Endothelial cell of umbilical vein (primary cell): ENCODE measurements at regions not wholly inside any gene's neighbourhood (a gene's known extent, or its start where the extent isn't known, plus 50 kb on each side); places are given as distances from the start of the nearest gene placed in this dataset.

Experiments used
- BruUV-seq: library from RNA; stranded (reverse); fragments of 400-500 nt; replicated peaks from 2 replicates; lab custom pipeline; 2021; lab: Mats Ljungman, UMichigan
- CTCF ChIA-PET: fragments of 300-600, 350-600 bp; sonication (Branson Sonifier 250); formaldehyde crosslinking; loops from one replicate; lab custom pipeline; 2021; ENCODE audit warnings: antibody characterized with exemption, inconsistent platforms; lab: Charles Lee
- POLR2A ChIA-PET: fragments of 300-600, 350-600 bp; sonication (Branson Sonifier 250); formaldehyde crosslinking; loops from one replicate; lab custom pipeline; 2021; ENCODE audit warnings: antibody characterized with exemption, inconsistent platforms; lab: Charles Lee
- DNase-seq: peaks from one replicate; pipeline ENCODE4 v3.0.0-alpha.2; 2011; ENCODE audit warnings: low read depth, low spot score
- FAIRE-seq: peaks from 2 replicates; lab custom pipeline; 2011; peaks lifted over from hg19 to GRCh38; lab: Jason Lieb, UNC
- H2AFZ ChIP-seq: 2 replicates; pipeline ENCODE4 v1.6.0; 2012; ENCODE audit warnings: low read depth, low read length, control low read depth, inconsistent platforms
- H3K27ac ChIP-seq: 2 replicates; pipeline ENCODE4 v1.5.1; 2011; ENCODE audit warnings: low read depth, mild to moderate bottlenecking, control low read depth, low read length, moderate library complexity; ENCODE audit not compliant: insufficient read depth
- H3K27me3 ChIP-seq, 2 experiments: 2 replicates each; pipeline versions ENCODE4 v1.6.0 to v1.6.1; 2011; ENCODE audit warnings: low read length in 2 of 2, mixed read lengths in 1 of 2; ENCODE audit not compliant: control insufficient read depth in 2 of 2, insufficient read depth in 2 of 2
- H3K36me3 ChIP-seq, 2 experiments: 2 replicates in 1 of 2; 3 replicates in 1 of 2; pipeline ENCODE4 v1.5.1; 2011; ENCODE audit warnings: low read length in 2 of 2, mild to moderate bottlenecking in 1 of 2, moderate library complexity in 1 of 2; ENCODE audit not compliant: control insufficient read depth in 2 of 2, insufficient read depth in 2 of 2; ENCODE audit errors: extremely low read depth in 1 of 2
- H3K4me1 ChIP-seq: 3 replicates; pipeline ENCODE4 v1.5.1; 2011; ENCODE audit warnings: mild to moderate bottlenecking, low read length; ENCODE audit not compliant: control insufficient read depth, insufficient read depth; ENCODE audit errors: extremely low read depth
- H3K4me2 ChIP-seq: 2 replicates; pipeline ENCODE4 v1.6.1; 2011; ENCODE audit warnings: low read length, control low read depth, mixed read lengths; ENCODE audit not compliant: insufficient read depth
- H3K4me3 ChIP-seq, 3 experiments: fragments of 200-600 bp in 1 of 3; sonication (generic), shearing (Covaris generic) in 1 of 3; replicated peaks in 1 of 3; 2 replicates each; pipeline ENCODE4 v1.5.1; 2011 to 2016; ENCODE audit warnings: control low read depth in 3 of 3, low read length in 3 of 3, mild to moderate bottlenecking in 2 of 3, inconsistent platforms in 1 of 3, low read depth in 1 of 3, moderate library complexity in 1 of 3; ENCODE audit not compliant: insufficient read depth in 1 of 3
- H3K79me2 ChIP-seq: 2 replicates; pipeline ENCODE4 v1.6.0; 2012; ENCODE audit warnings: low read length, inconsistent platforms; ENCODE audit not compliant: control insufficient read depth, insufficient read depth
- H3K9ac ChIP-seq: replicated peaks from 2 replicates; pipeline ENCODE3; 2011; ENCODE audit warnings: low read length, control low read depth; ENCODE audit not compliant: insufficient read depth; ENCODE audit errors: extremely low read depth
- H3K9me1 ChIP-seq: replicated peaks from 3 replicates; pipeline ENCODE4 v1.6.0; 2011; ENCODE audit warnings: mild to moderate bottlenecking, low read length; ENCODE audit not compliant: control insufficient read depth, insufficient read depth; ENCODE audit errors: extremely low read depth
- H3K9me3 ChIP-seq: replicated peaks from 2 replicates; pipeline ENCODE4 v1.5.1; 2012; ENCODE audit warnings: low read length, inconsistent platforms; ENCODE audit not compliant: control insufficient read depth, insufficient read depth
- H4K20me1 ChIP-seq: replicated peaks from 2 replicates; pipeline ENCODE3; 2011; ENCODE audit warnings: mild to moderate bottlenecking, low read length; ENCODE audit not compliant: control insufficient read depth, insufficient read depth; ENCODE audit errors: extremely low read depth
- FOS ChIP-seq: IDR thresholded peaks from 2 replicates; pipeline ENCODE4 v1.6.1; 2011; ENCODE audit warnings: mild to moderate bottlenecking, low read length, moderate library complexity, borderline replicate concordance; ENCODE audit not compliant: insufficient read depth
- GATA2 ChIP-seq: IDR thresholded peaks from 2 replicates; pipeline ENCODE4 v1.7.0; 2011; ENCODE audit warnings: low read depth, mild to moderate bottlenecking, moderate library complexity, mixed read lengths, low read length; ENCODE audit not compliant: insufficient read length, insufficient read depth
- JUN ChIP-seq: IDR thresholded peaks from 2 replicates; pipeline ENCODE4 v1.6.1; 2011; ENCODE audit warnings: borderline replicate concordance, low read depth; ENCODE audit not compliant: insufficient read length, insufficient read depth
- MYC ChIP-seq: IDR thresholded peaks from one replicate; pipeline ENCODE4 v1.6.1; 2011; ENCODE audit warnings: mild to moderate bottlenecking, low read depth, low read length
- POLR2A ChIP-seq: IDR thresholded peaks from 2 replicates; pipeline ENCODE4 v1.6.1; 2012; ENCODE audit warnings: low read depth, mild to moderate bottlenecking, control low read depth, low read length
- POLR2AphosphoS5 ChIP-seq: IDR thresholded peaks from 2 replicates; pipeline ENCODE4 v1.6.1; 2012; ENCODE audit warnings: low read depth, mild to moderate bottlenecking, control low read depth, low read length, moderate library complexity; ENCODE audit not compliant: insufficient read depth
- dilution Hi-C: fragments of 300-500 bp; cut with MboI; formaldehyde crosslinking; loops from one replicate; pipeline ENCODE4 v1.15.0; 2019; ENCODE audit warnings: low sequenced_read_pairs; ENCODE audit not compliant: extremely low pct_ligation_motif_present
- intact Hi-C: fragments of 100-400 bp; cut with micrococcal nuclease; formaldehyde crosslinking; loops from one replicate; pipeline ENCODE4 v1.10.0; 2022
- TF ChIP-seq, protein P1 (sequence below): IDR thresholded peaks from 2 replicates; pipeline ENCODE4 v1.6.1; 2011; ENCODE audit not compliant: insufficient read depth, insufficient read length
- TF ChIP-seq, protein P2 (sequence below), 2 donors: IDR thresholded peaks; 1 replicate in 1 of 2; 2 replicates in 1 of 2; pipeline ENCODE4 v1.5.1; 2011; ENCODE audit warnings: low read length in 2 of 2, mild to moderate bottlenecking in 2 of 2, moderate library complexity in 2 of 2, control low read depth in 1 of 2, inconsistent platforms in 1 of 2, low read depth in 1 of 2; ENCODE audit not compliant: insufficient read depth in 1 of 2; ENCODE audit errors: extremely low read depth in 1 of 2

DNA sequence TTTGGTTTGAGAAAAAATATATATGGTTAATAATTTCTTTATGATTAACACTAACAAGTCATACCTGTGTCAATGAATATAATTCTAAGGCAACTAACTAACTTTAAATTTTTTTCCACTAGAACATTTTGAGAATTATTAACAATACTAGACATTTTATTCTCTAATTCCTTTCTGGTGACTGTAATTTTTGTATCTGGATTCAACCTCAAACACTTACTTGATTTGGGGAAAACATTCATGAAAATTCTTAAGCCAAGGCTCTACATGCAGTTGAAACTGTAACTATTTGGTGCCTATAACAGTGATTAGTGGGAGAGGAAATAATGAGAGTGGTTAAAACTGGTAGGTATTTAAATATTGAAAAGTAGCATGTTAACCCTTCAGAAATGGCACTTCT lies 546.5 kb upstream of the KLHL29 start:
- FAIRE-seq, result no peak
- CTCF ChIA-PET, result no interaction called here

More for the DNA sequence above, 546.5 kb upstream of the KLHL29 start:
- Histone ChIP-seq H3K9ac (no peak overlapping the region), H3K4me1 (no peaks in the 10 kb centered on the region), H3K27me3 (no peaks in the 10 kb centered on the region), H3K4me2 (no peak overlapping the region), H3K79me2 (no peaks in the 10 kb centered on the region), H3K36me3 (no peaks in the 10 kb centered on the region), H3K9me1 (no peaks in the 10 kb centered on the region), H3K9me3 (peaks cover 6% of the 10 kb centered on the region), H3K4me3 (no peak overlapping the region), H3K27ac (no peak overlapping the region), H4K20me1 (no peaks in the 10 kb centered on the region), H2AFZ (no peak overlapping the region)
- POLR2A ChIA-PET, result no interaction called here
- intact Hi-C loops, result no loop called here
- TF ChIP-seq, protein P1, sequence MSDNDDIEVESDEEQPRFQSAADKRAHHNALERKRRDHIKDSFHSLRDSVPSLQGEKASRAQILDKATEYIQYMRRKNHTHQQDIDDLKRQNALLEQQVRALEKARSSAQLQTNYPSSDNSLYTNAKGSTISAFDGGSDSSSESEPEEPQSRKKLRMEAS, result no peak
- TF ChIP-seq MYC, result no peak
- no peak for TF ChIP-seq JUN
- no peak for TF ChIP-seq GATA2
- TF ChIP-seq POLR2A, result no peak
- TF ChIP-seq FOS, result no peak
- TF ChIP-seq POLR2AphosphoS5, result no peak
- TF ChIP-seq, protein P2, sequence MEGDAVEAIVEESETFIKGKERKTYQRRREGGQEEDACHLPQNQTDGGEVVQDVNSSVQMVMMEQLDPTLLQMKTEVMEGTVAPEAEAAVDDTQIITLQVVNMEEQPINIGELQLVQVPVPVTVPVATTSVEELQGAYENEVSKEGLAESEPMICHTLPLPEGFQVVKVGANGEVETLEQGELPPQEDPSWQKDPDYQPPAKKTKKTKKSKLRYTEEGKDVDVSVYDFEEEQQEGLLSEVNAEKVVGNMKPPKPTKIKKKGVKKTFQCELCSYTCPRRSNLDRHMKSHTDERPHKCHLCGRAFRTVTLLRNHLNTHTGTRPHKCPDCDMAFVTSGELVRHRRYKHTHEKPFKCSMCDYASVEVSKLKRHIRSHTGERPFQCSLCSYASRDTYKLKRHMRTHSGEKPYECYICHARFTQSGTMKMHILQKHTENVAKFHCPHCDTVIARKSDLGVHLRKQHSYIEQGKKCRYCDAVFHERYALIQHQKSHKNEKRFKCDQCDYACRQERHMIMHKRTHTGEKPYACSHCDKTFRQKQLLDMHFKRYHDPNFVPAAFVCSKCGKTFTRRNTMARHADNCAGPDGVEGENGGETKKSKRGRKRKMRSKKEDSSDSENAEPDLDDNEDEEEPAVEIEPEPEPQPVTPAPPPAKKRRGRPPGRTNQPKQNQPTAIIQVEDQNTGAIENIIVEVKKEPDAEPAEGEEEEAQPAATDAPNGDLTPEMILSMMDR (IDR thresholded peaks at IDR 0.05; ENCODE audit: extremely low read depth in 1 of 2, insufficient read depth in 1 of 2, low read depth in 1 of 2, low read length in 2 of 2), result no peak
- dilution Hi-C loops, result no loop called here
- no peak for DNase-seq
- BruUV-seq, result no TSS peak
